Natural killer cell treated with Interleukin-12 subunit alpha and Interleukin-12 subunit beta and Interleukin-15 and Interleukin-18, amount 100 ng/mL, for 72 hours (primary cell): ENCODE measurements at regions not wholly inside any gene's neighbourhood (a gene's known extent, or its start where the extent isn't known, plus 50 kb on each side); places are given as distances from the start of the nearest gene placed in this dataset.

Experiments used
- ATAC-seq, 2 donors: fragments of 150-1000 bp; cut with Tn5 transposase in 1 of 2; sonication (Bioruptor Pico), chemical (Tn5 transposase) in 1 of 2; 2 replicates each; pipeline ENCODE4 v1.10.0; 2021
- DNase-seq: peaks from one replicate; pipeline ENCODE4 v3.0.0; 2022; ENCODE audit warnings: low spot score
- H3K27ac Mint-ChIP-seq, 2 donors: 1 replicate in 1 of 2; 2 replicates in 1 of 2; pipeline ENCODE4 v1.8.0; 2022; ENCODE audit warnings: mixed read lengths in 2 of 2, mild to moderate bottlenecking in 1 of 2, moderate library complexity in 1 of 2
- H3K27me3 Mint-ChIP-seq, 2 donors: 1 replicate in 1 of 2; 2 replicates in 1 of 2; pipeline ENCODE4 v1.8.0; 2022; ENCODE audit warnings: mixed read lengths in 2 of 2
- H3K36me3 Mint-ChIP-seq: one replicate; pipeline ENCODE4 v1.8.0; 2022; ENCODE audit warnings: mixed read lengths
- H3K4me1 Mint-ChIP-seq, 2 donors: 1 replicate in 1 of 2; 2 replicates in 1 of 2; pipeline ENCODE4 v1.8.0; 2022; ENCODE audit warnings: low read depth in 2 of 2, mixed read lengths in 2 of 2, mild to moderate bottlenecking in 1 of 2
- H3K4me3 Mint-ChIP-seq: one replicate; pipeline ENCODE4 v1.8.0; 2022; ENCODE audit warnings: mixed read lengths
- H3K9me3 Mint-ChIP-seq: 2 replicates; pipeline ENCODE4 v1.8.0; 2022; ENCODE audit warnings: mixed read lengths

- Mint-ChIP-seq H3K4me3 (no peak overlapping the region), H3K27ac (no peak overlapping the region), H3K36me3 (no peaks in the 10 kb centered on the region), H3K4me1 (no peaks in the 10 kb centered on the region), H3K9me3 (no peaks in the 10 kb centered on the region), H3K27me3 (peaks cover 3 to 12% of the 10 kb centered on the region in 2 donors)
- DNase-seq (no peak), ATAC-seq (no peak)
These were observed 312.7 kb downstream of the ETAA1 start for GRCh38 chr2:67709835-67710234.

- no peak for ATAC-seq
- no peaks in the 10 kb centered on the region for H3K9me3 Mint-ChIP-seq
- no peaks in the 10 kb centered on the region for H3K4me1 Mint-ChIP-seq
- H3K27me3 Mint-ChIP-seq: peaks cover 0 to 3% of the 10 kb centered on the region in 2 donors
- H3K4me3 Mint-ChIP-seq: no peak overlapping the region
- H3K36me3 Mint-ChIP-seq: no peaks in the 10 kb centered on the region
- DNase-seq: no peak
- H3K27ac Mint-ChIP-seq: no peak overlapping the region
These were observed 315.4 kb downstream of the ETAA1 start for GRCh38 chr2:67712484-67712883.

- Mint-ChIP-seq H3K9me3 (no peaks in the 10 kb centered on the region), H3K4me3 (no peak overlapping the region), H3K36me3 (no peaks in the 10 kb centered on the region), H3K27ac (no peak overlapping the region), H3K27me3 (peaks cover 0 to 6% of the 10 kb centered on the region in 2 donors), H3K4me1 (peaks cover 0 to 4% of the 10 kb centered on the region in 2 donors)
- ATAC-seq: no peak
- DNase-seq: no peak
These were observed 316.2 kb downstream of the ETAA1 start for GRCh38 chr2:67713376-67713775.

- no peaks in the 10 kb centered on the region for H3K36me3 Mint-ChIP-seq
- DNase-seq (no peak), ATAC-seq (no peak)
- peaks cover 7% of the 10 kb centered on the region for H3K9me3 Mint-ChIP-seq
- peaks cover 0 to 4% of the 10 kb centered on the region in 2 donors for H3K4me1 Mint-ChIP-seq
- H3K27me3 Mint-ChIP-seq: peaks cover 0 to 6% of the 10 kb centered on the region in 2 donors
- H3K4me3 Mint-ChIP-seq: no peak overlapping the region
- no peak overlapping the region for H3K27ac Mint-ChIP-seq
These were observed 319.8 kb downstream of the ETAA1 start for GRCh38 chr2:67716895-67717396.

- Mint-ChIP-seq H3K9me3 (peaks cover 7% of the 10 kb centered on the region), H3K27me3 (peaks cover 0 to 4% of the 10 kb centered on the region in 2 donors), H3K36me3 (no peaks in the 10 kb centered on the region), H3K4me3 (no peak overlapping the region), H3K4me1 (peaks cover 0 to 4% of the 10 kb centered on the region in 2 donors), H3K27ac (no peak overlapping the region)
- ATAC-seq (no peak), DNase-seq (no peak)
These were observed 320.6 kb downstream of the ETAA1 start for GRCh38 chr2:67717692-67718091.

- Mint-ChIP-seq H3K9me3 (peaks cover 7% of the 10 kb centered on the region), H3K4me3 (no peak overlapping the region), H3K4me1 (peaks cover 0 to 4% of the 10 kb centered on the region in 2 donors), H3K27ac (no peak overlapping the region), H3K36me3 (no peaks in the 10 kb centered on the region), H3K27me3 (peaks cover 0 to 4% of the 10 kb centered on the region in 2 donors)
- DNase-seq (no peak), ATAC-seq (no peak)
These were observed 322.2 kb downstream of the ETAA1 start for GRCh38 chr2:67719351-67719750.

GRCh38 chr2:67721516-67721915 lies 324.4 kb downstream of the ETAA1 start:
- ATAC-seq (no peak), DNase-seq (no peak)
- H3K27me3 Mint-ChIP-seq: peaks cover 0 to 4% of the 10 kb centered on the region in 2 donors
- no peak overlapping the region for H3K27ac Mint-ChIP-seq
- H3K9me3 Mint-ChIP-seq: peaks cover 7% of the 10 kb centered on the region
- H3K4me3 Mint-ChIP-seq: no peak overlapping the region
- peaks cover 0 to 4% of the 10 kb centered on the region in 2 donors for H3K4me1 Mint-ChIP-seq
- no peaks in the 10 kb centered on the region for H3K36me3 Mint-ChIP-seq

- no peak for DNase-seq
- ATAC-seq: no peak
- Mint-ChIP-seq H3K36me3 (no peaks in the 10 kb centered on the region), H3K9me3 (peaks cover 7% of the 10 kb centered on the region), H3K27ac (no peak overlapping the region), H3K4me1 (no peaks in the 10 kb centered on the region), H3K27me3 (peaks cover 5 to 11% of the 10 kb centered on the region in 2 donors), H3K4me3 (no peak overlapping the region)
These were observed 327.1 kb downstream of the ETAA1 start for GRCh38 chr2:67724261-67724660.

GRCh38 chr2:67725731-67726130 lies 328.6 kb downstream of the ETAA1 start:
- no peaks in the 10 kb centered on the region for H3K36me3 Mint-ChIP-seq
- no peak for DNase-seq
- H3K9me3 Mint-ChIP-seq: peaks cover 6% of the 10 kb centered on the region
- no peak for ATAC-seq
- no peaks in the 10 kb centered on the region for H3K4me1 Mint-ChIP-seq
- H3K4me3 Mint-ChIP-seq: no peak overlapping the region
- peaks cover 5 to 12% of the 10 kb centered on the region in 2 donors for H3K27me3 Mint-ChIP-seq
- no peak overlapping the region for H3K27ac Mint-ChIP-seq

- no peak for ATAC-seq
- no peak for DNase-seq
- Mint-ChIP-seq H3K9me3 (no peaks in the 10 kb centered on the region), H3K4me1 (no peaks in the 10 kb centered on the region), H3K27ac (no peak overlapping the region), H3K36me3 (no peaks in the 10 kb centered on the region), H3K27me3 (peaks cover 5 to 12% of the 10 kb centered on the region in 2 donors), H3K4me3 (no peak overlapping the region)
These were observed 329.3 kb downstream of the ETAA1 start for GRCh38 chr2:67726416-67726815.

GRCh38 chr2:67727131-67727530 lies 330.0 kb downstream of the ETAA1 start:
- no peak overlapping the region for H3K4me3 Mint-ChIP-seq
- ATAC-seq (no peak), DNase-seq (no peak)
- H3K4me1 Mint-ChIP-seq: no peaks in the 10 kb centered on the region
- H3K27ac Mint-ChIP-seq: no peak overlapping the region
- no peaks in the 10 kb centered on the region for H3K36me3 Mint-ChIP-seq
- H3K27me3 Mint-ChIP-seq: peaks cover 5 to 12% of the 10 kb centered on the region in 2 donors
- H3K9me3 Mint-ChIP-seq: no peaks in the 10 kb centered on the region

- ATAC-seq (no peak), DNase-seq (no peak)
- Mint-ChIP-seq H3K36me3 (no peaks in the 10 kb centered on the region), H3K9me3 (no peaks in the 10 kb centered on the region), H3K4me3 (no peak overlapping the region), H3K27ac (no peak overlapping the region), H3K4me1 (no peaks in the 10 kb centered on the region), H3K27me3 (peaks cover 5 to 12% of the 10 kb centered on the region in 2 donors)
These were observed 330.5 kb downstream of the ETAA1 start for GRCh38 chr2:67727623-67728022.

GRCh38 chr2:67729474-67729873 lies 332.3 kb downstream of the ETAA1 start:
- H3K27ac Mint-ChIP-seq: no peak overlapping the region
- no peaks in the 10 kb centered on the region for H3K36me3 Mint-ChIP-seq
- no peak overlapping the region for H3K4me3 Mint-ChIP-seq
- no peaks in the 10 kb centered on the region for H3K9me3 Mint-ChIP-seq
- peaks cover 5 to 12% of the 10 kb centered on the region in 2 donors for H3K27me3 Mint-ChIP-seq
- ATAC-seq: no peak
- H3K4me1 Mint-ChIP-seq: no peaks in the 10 kb centered on the region
- DNase-seq: no peak

- H3K27ac Mint-ChIP-seq: no peak overlapping the region
- peaks cover under 1 to 9% of the 10 kb centered on the region in 2 donors for H3K27me3 Mint-ChIP-seq
- no peaks in the 10 kb centered on the region for H3K36me3 Mint-ChIP-seq
- no peaks in the 10 kb centered on the region for H3K4me1 Mint-ChIP-seq
- no peak overlapping the region for H3K4me3 Mint-ChIP-seq
- DNase-seq (no peak), ATAC-seq (no peak)
- H3K9me3 Mint-ChIP-seq: peaks cover 2% of the 10 kb centered on the region
These were observed 329.3 kb downstream of the C1D start for GRCh38 chr2:67733517-67733916.

GRCh38 chr2:67752199-67752598 lies 310.6 kb downstream of the C1D start:
- DNase-seq (no peak), ATAC-seq (no peak)
- Mint-ChIP-seq H3K4me3 (no peak overlapping the region), H3K36me3 (no peaks in the 10 kb centered on the region), H3K27ac (no peak overlapping the region), H3K4me1 (no peaks in the 10 kb centered on the region), H3K27me3 (peaks cover 9 to 17% of the 10 kb centered on the region in 2 donors), H3K9me3 (no peaks in the 10 kb centered on the region)
